ENCODE measurements at regions not wholly inside any gene's neighbourhood (a gene's known extent, or its start where the extent isn't known, plus 50 kb on each side); places are given as distances from the start of the nearest gene placed in this dataset.

GRCh38 chr2:134109246-134109645, 144.6 kb upstream of the MGAT5 start:
- no peak for DNase-seq (ENCODE audit: low read depth)
- TF ChIP-seq CTCF (conservative IDR thresholded peaks at IDR 0.05; ENCODE audit: low read length) = no peak

GRCh38 chr2:134109725-134110124, 144.1 kb upstream of the MGAT5 start:
- no peak for TF ChIP-seq CTCF (conservative IDR thresholded peaks at IDR 0.05; ENCODE audit: low read length)
- no peak overlapping the region for H3K4me3 ChIP-seq (ENCODE audit: low read length)
- DNase-seq (ENCODE audit: low read depth) = no peak

More at GRCh38 chr2:134109246-134109645, 144.6 kb upstream of the MGAT5 start:
- H3K4me3 ChIP-seq (ENCODE audit: low read length) = no peak overlapping the region

- no peak overlapping the region for H3K4me3 ChIP-seq (ENCODE audit: low read length)
These were observed 143.3 kb upstream of the MGAT5 start for GRCh38 chr2:134110532-134110931.

GRCh38 chr2:134117676-134118075, 136.2 kb upstream of the MGAT5 start:
- no peak for TF ChIP-seq CTCF (conservative IDR thresholded peaks at IDR 0.05; ENCODE audit: low read length)
- DNase-seq (ENCODE audit: low read depth) = peak; percentile 31
- no peak overlapping the region for H3K4me3 ChIP-seq (ENCODE audit: low read length)

More at GRCh38 chr2:134110532-134110931, 143.3 kb upstream of the MGAT5 start:
- no peak for TF ChIP-seq CTCF (conservative IDR thresholded peaks at IDR 0.05; ENCODE audit: low read length)
- DNase-seq (ENCODE audit: low read depth) = no peak

- peak; percentile 90 for TF ChIP-seq CTCF (conservative IDR thresholded peaks at IDR 0.05; ENCODE audit: low read length)
- H3K4me3 ChIP-seq (ENCODE audit: low read length) = no peak overlapping the region
These were observed 135.4 kb upstream of the MGAT5 start for GRCh38 chr2:134118279-134119116.

GRCh38 chr2:134119117-134119712, 134.7 kb upstream of the MGAT5 start:
- H3K4me3 ChIP-seq (ENCODE audit: low read length) = peak overlapping the region; percentile 71
- TF ChIP-seq CTCF (conservative IDR thresholded peaks at IDR 0.05; ENCODE audit: low read length) = no peak
- DNase-seq (ENCODE audit: low read depth) = no peak

More at GRCh38 chr2:134118279-134119116, 135.4 kb upstream of the MGAT5 start:
- peak; percentile 97 for DNase-seq (ENCODE audit: low read depth)
